ENCODE measurements at regions not wholly inside any gene's neighbourhood (a gene's known extent, or its start where the extent isn't known, plus 50 kb on each side); places are given as distances from the start of the nearest gene placed in this dataset.

DNA sequence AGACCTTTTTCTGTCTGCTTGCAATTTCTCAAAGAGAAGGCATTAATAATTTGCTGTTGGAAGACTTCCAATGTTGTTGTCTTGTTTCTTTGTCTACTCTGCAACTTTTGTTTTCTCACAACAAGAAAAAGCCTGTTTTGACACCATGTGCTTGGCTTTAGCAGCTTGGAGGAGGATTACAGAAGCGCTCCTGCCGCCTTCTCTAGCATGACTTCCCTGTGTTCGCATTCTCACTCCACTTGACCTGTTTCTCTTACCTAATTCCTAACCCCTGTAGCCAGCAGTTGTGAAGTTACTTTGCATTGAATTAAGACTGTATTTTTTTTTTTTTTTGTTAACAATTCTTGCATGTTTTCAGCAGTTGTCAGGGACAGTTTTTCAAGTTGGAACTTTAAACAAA, 235.3 kb upstream of the GOLIM4 start:
- H3K27ac ChIP-seq (replicated peaks), result no peak overlapping the region
- TF ChIP-seq CTCF (IDR thresholded peaks at IDR 0.05; ENCODE audit: insufficient read depth, low read length) (no peak), POLR2AphosphoS5 (IDR thresholded peaks at IDR 0.05; ENCODE audit: low read depth) (no peak), SPI1 (IDR thresholded peaks at IDR 0.05; ENCODE audit: borderline replicate concordance, low read depth) (no peak), GABPA (IDR thresholded peaks at IDR 0.05; ENCODE audit: low read depth) (no peak), REST (IDR thresholded peaks at IDR 0.05; ENCODE audit: insufficient replicate concordance, low read depth) (no peak)
- DNase-seq (ENCODE audit: low read depth in 1 of 2, low spot score in 1 of 2), result no peak
- no peaks in the 10 kb centered on the region for H3K27me3 ChIP-seq (ENCODE audit: insufficient read depth, poor library complexity, severe bottlenecking)
- H3K4me3 ChIP-seq (replicated peaks; ENCODE audit: insufficient read depth, low read length), result no peak overlapping the region

DNA sequence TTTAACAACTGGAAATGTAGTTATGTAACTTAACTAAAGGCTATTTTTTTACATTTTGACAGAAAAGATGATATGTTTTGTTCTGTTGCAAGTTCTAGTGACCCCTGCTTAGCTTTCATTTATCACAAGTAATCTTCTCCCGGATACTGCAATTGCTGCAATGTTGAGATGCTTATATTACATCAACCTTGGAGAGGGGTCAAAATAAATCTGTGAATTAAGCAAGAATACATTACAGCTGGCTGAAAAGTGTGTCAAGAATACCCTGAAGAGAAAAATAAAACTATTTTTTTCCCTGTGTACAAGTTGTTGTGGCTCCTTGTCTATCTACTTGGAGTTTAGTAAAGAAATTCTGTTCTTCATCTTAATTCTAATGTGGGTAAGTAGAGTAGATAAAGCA, 232.1 kb upstream of the GOLIM4 start:
- no peak for TF ChIP-seq POLR2AphosphoS5 (IDR thresholded peaks at IDR 0.05; ENCODE audit: low read depth)
- TF ChIP-seq REST (IDR thresholded peaks at IDR 0.05; ENCODE audit: insufficient replicate concordance, low read depth), result no peak
- no peak for TF ChIP-seq SPI1 (IDR thresholded peaks at IDR 0.05; ENCODE audit: borderline replicate concordance, low read depth)
- no peak for TF ChIP-seq CTCF (IDR thresholded peaks at IDR 0.05; ENCODE audit: insufficient read depth, low read length)
- H3K27me3 ChIP-seq (ENCODE audit: insufficient read depth, poor library complexity, severe bottlenecking), result no peaks in the 10 kb centered on the region
- DNase-seq (ENCODE audit: low read depth in 1 of 2, low spot score in 1 of 2), result no peak
- no peak overlapping the region for H3K4me3 ChIP-seq (replicated peaks; ENCODE audit: insufficient read depth, low read length)
- no peak overlapping the region for H3K27ac ChIP-seq (replicated peaks)

DNA sequence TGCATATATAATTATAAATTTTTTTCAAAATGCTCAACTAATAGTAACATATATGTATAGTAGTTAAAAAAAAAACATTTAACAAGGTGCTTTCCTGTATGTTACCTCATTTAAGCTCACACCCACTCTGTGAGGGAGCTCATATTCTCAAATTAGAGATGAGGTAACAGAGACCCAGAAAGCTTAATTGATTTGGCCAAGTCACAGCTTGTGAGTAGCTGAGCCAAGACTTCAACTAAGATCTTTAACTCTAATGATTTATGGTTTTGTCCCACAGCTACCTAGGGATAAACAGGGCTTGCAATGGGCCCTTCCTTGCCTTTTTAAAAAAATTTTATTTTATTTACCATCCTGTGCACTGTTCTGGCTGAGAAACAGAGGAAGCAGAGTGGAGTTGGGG, 230.0 kb upstream of the GOLIM4 start:
- H3K4me3 ChIP-seq (replicated peaks; ENCODE audit: insufficient read depth, low read length), result no peak overlapping the region
- H3K27me3 ChIP-seq (ENCODE audit: insufficient read depth, poor library complexity, severe bottlenecking), result no peaks in the 10 kb centered on the region
- no peak for TF ChIP-seq CTCF (IDR thresholded peaks at IDR 0.05; ENCODE audit: insufficient read depth, low read length)
- TF ChIP-seq REST (IDR thresholded peaks at IDR 0.05; ENCODE audit: insufficient replicate concordance, low read depth), result no peak
- TF ChIP-seq GABPA (IDR thresholded peaks at IDR 0.05; ENCODE audit: low read depth), result no peak
- no peak for TF ChIP-seq SPI1 (IDR thresholded peaks at IDR 0.05; ENCODE audit: borderline replicate concordance, low read depth)
- no peak for DNase-seq (ENCODE audit: low read depth in 1 of 2, low spot score in 1 of 2)
- no peak overlapping the region for H3K27ac ChIP-seq (replicated peaks)

Data from HL-60 (cell line).